ENCODE measurements at regions not wholly inside any gene's neighbourhood (a gene's known extent, or its start where the extent isn't known, plus 50 kb on each side); places are given as distances from the start of the nearest gene placed in this dataset.
"Not testable (repeated sequence)": the region's sequence is repeated elsewhere in the genome, so short reads cannot be mapped to it uniquely, and the experiment has no call there.

DNA sequence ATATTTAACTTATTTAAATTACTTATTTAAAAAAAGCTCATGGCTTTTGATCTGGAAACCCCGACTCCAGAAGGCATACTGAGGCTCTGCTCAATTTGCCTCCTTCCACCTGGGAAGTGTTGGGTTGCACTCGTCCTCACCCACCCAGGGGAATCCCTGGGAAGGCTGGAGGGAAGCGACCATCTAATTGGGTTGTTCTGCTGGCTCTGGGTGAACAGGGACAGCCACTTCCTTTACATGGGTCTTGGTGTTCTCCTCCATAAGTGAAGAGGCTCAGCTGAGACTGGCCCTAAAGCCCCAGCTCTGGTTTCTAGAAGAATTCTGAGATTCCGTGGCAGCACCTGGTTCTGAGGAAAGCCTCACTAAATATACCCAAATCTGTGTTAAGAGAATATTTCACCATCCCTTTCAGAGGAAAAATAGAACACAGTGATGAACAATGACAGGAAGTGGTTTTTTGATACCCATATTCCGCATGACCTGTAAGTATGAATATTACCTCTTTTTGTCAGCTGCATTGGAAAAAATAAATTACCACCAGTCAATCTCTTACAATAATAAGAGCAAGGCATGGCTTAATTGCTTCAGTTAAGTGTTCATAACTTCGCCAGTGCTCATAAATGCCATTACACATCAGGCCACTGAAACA lies 131.1 kb upstream of the SHH start:
- no peak overlapping the region for H3K4me3 ChIP-seq (ENCODE audit: low read depth, low read length)
- no peak overlapping the region for H3K27ac ChIP-seq (ENCODE audit: insufficient read depth, low read length, poor library complexity, severe bottlenecking)
- H3K4me1 ChIP-seq (ENCODE audit: control insufficient read depth, insufficient read depth, low read length, poor library complexity, severe bottlenecking): no peaks in the 10 kb centered on the region
- peaks cover 2% of the 10 kb centered on the region for H3K27me3 Mint-ChIP-seq
- ATAC-seq (ENCODE audit: low read depth in 2 of 2) (no peak), DNase-seq (no peak)
- no peaks in the 10 kb centered on the region for H3K27me3 ChIP-seq (ENCODE audit: control insufficient read depth, insufficient read depth, low read length)
- H3K27ac Mint-ChIP-seq: no peak overlapping the region
- H3K4me1 Mint-ChIP-seq: no peaks in the 10 kb centered on the region
- H3K9me3 Mint-ChIP-seq: peaks cover 0 to 2% (median 0%) of the 10 kb centered on the region in 7 donors
- H3K36me3 ChIP-seq (ENCODE audit: control insufficient read depth, insufficient read depth, low read length): no peaks in the 10 kb centered on the region
- H3K36me3 Mint-ChIP-seq: no peaks in the 10 kb centered on the region
- H3K9me3 ChIP-seq (ENCODE audit: control insufficient read depth in 2 of 2, low read length in 2 of 2): no peaks in the 10 kb centered on the region
- no peak overlapping the region for H3K4me3 Mint-ChIP-seq

DNA sequence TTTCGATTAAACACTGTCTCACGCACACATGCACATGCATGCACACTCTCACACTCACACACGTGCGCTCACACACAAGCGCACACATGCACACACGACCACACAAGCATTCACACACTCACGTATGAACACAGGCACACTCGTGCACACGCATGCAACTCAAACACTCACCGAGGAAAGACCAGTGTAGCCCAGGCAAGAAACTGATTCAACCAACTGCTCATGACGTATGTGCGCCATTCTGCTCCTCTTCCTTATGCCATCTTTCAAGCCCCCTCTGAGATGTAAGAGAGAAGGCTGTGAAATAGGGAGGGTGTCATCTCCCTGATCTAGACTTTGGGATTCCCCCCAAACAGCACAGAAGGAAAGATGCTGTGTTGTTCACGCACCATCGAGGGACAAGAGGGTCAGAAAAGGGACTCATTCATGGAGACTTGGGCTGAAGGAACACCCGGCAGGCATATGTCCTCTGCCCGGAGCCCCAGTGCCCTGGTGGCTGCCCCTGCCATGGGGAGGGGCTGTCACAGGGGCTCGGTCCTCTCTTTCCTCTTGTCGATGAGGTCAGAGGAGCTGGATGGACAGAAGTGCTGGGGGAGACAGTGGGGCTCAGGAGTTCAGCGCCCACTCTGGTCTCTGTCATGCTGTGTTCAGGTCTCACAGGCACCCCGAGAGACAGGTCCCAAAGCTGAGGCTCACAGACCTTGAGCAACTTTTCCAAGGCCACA lies 130.1 kb upstream of the SHH start:
- no peak overlapping the region for H3K4me3 Mint-ChIP-seq
- no peak for ATAC-seq (ENCODE audit: low read depth in 2 of 2)
- no peaks in the 10 kb centered on the region for H3K4me1 ChIP-seq (ENCODE audit: control insufficient read depth, insufficient read depth, low read length, poor library complexity, severe bottlenecking)
- H3K27ac Mint-ChIP-seq: no peak overlapping the region
- no peaks in the 10 kb centered on the region for H3K36me3 ChIP-seq (ENCODE audit: control insufficient read depth, insufficient read depth, low read length)
- H3K4me3 ChIP-seq (ENCODE audit: low read depth, low read length): no peak overlapping the region
- no peak for DNase-seq
- no peak overlapping the region for H3K27ac ChIP-seq (ENCODE audit: insufficient read depth, low read length, poor library complexity, severe bottlenecking)
- H3K27me3 Mint-ChIP-seq: peaks cover 5% of the 10 kb centered on the region
- H3K27me3 ChIP-seq (ENCODE audit: control insufficient read depth, insufficient read depth, low read length): no peaks in the 10 kb centered on the region
- H3K9me3 Mint-ChIP-seq: peaks cover 0 to 2% (median 0%) of the 10 kb centered on the region in 7 donors
- H3K9me3 ChIP-seq (ENCODE audit: control insufficient read depth in 2 of 2, low read length in 2 of 2): no peaks in the 10 kb centered on the region
- no peaks in the 10 kb centered on the region for H3K36me3 Mint-ChIP-seq
- no peaks in the 10 kb centered on the region for H3K4me1 Mint-ChIP-seq

DNA sequence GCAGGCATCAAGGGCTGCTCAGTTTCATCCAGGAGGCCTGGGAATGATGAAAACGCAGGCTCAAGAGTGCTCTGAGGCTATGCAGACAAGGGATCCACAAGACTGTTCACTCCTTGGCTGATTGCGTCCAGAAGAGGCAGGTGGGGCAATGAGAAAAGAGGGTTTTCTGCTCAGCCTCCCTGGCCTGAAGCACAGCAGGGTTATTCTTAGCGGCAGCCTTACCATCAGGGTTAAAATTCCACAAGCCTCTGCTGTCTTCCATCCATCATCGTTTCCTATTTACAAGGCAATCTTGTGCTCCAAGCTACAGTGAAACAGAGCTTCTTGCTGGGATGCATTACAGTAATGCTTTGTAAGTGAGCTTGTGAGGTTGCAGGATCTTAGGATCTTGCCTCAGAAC lies 129.4 kb upstream of the SHH start:
- no peaks in the 10 kb centered on the region for H3K27me3 ChIP-seq (ENCODE audit: control insufficient read depth, insufficient read depth, low read length)
- Mint-ChIP-seq H3K27ac (no peak overlapping the region), H3K4me3 (no peak overlapping the region)

DNA sequence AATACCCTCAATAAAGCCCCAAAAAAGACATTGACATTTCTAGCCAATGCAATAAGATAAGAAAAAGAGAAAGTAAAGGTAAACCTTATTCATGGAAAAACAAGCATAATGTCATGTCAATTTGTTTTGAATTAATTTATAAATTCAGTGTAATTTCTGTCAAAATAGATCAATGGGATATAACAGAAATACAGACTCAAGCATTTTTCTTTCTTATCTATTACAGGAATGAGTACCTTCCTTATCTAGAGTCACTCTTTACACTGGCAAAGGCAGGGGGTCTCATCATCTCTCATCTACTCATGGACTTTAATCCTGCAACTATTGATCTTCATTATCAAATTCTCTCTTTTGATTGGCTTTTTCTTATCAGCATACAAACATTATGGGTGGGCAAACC lies 127.1 kb upstream of the SHH start:
- Histone ChIP-seq H3K4me3 (ENCODE audit: low read depth, low read length) (no peak overlapping the region), H3K9me3 (ENCODE audit: control insufficient read depth in 2 of 2, low read length in 2 of 2) (no peaks in the 10 kb centered on the region), H3K27ac (ENCODE audit: insufficient read depth, low read length, poor library complexity, severe bottlenecking) (no peak overlapping the region), H3K27me3 (ENCODE audit: control insufficient read depth, insufficient read depth, low read length) (no peaks in the 10 kb centered on the region), H3K36me3 (ENCODE audit: control insufficient read depth, insufficient read depth, low read length) (no peaks in the 10 kb centered on the region), H3K4me1 (ENCODE audit: control insufficient read depth, insufficient read depth, low read length, poor library complexity, severe bottlenecking) (no peaks in the 10 kb centered on the region)
- DNase-seq (no peak), ATAC-seq (ENCODE audit: low read depth in 2 of 2) (no peak)
- H3K4me1 Mint-ChIP-seq: no peaks in the 10 kb centered on the region
- no peaks in the 10 kb centered on the region for H3K36me3 Mint-ChIP-seq
- H3K27me3 Mint-ChIP-seq: peaks cover 9% of the 10 kb centered on the region
- H3K9me3 Mint-ChIP-seq: peaks cover 0 to 7% (median 0%) of the 10 kb centered on the region in 7 donors
- H3K27ac Mint-ChIP-seq: peak overlapping the region in 1 of 3 donors; percentile 75
- H3K4me3 Mint-ChIP-seq: no peak overlapping the region

More for the DNA sequence above, 129.4 kb upstream of the SHH start:
- Histone ChIP-seq H3K36me3 (ENCODE audit: control insufficient read depth, insufficient read depth, low read length) (no peaks in the 10 kb centered on the region), H3K9me3 (ENCODE audit: control insufficient read depth in 2 of 2, low read length in 2 of 2) (no peaks in the 10 kb centered on the region), H3K4me1 (ENCODE audit: control insufficient read depth, insufficient read depth, low read length, poor library complexity, severe bottlenecking) (no peaks in the 10 kb centered on the region), H3K27ac (ENCODE audit: insufficient read depth, low read length, poor library complexity, severe bottlenecking) (no peak overlapping the region), H3K4me3 (ENCODE audit: low read depth, low read length) (no peak overlapping the region)
- Mint-ChIP-seq H3K36me3 (no peaks in the 10 kb centered on the region), H3K9me3 (peaks cover 0 to 3% (median 0%) of the 10 kb centered on the region in 7 donors), H3K27me3 (peaks cover 8% of the 10 kb centered on the region), H3K4me1 (no peaks in the 10 kb centered on the region)
- ATAC-seq (ENCODE audit: low read depth in 2 of 2): no peak
- no peak for DNase-seq

DNA sequence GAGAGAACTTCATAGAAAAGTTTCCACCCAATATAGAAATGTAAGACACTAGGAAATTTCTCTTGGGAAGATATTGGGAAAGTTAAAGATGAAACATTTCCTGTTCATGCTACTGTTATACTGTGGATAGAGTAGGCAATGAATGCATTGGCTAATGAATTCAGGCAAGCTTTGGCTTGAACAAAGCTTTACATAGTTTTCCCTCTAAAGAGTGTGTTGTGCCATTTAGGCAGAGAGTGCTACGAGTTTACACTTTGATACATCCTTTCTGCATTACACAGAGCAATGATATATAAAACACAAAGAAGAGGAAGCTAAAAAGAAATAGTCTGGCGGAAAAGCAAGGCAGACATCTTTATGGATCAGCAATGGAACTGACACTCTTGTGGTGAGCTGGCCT lies 125.9 kb upstream of the SHH start:
- Histone ChIP-seq H3K4me3 (ENCODE audit: low read depth, low read length) (no peak overlapping the region), H3K9me3 (ENCODE audit: control insufficient read depth in 2 of 2, low read length in 2 of 2) (no peaks in the 10 kb centered on the region), H3K4me1 (ENCODE audit: control insufficient read depth, insufficient read depth, low read length, poor library complexity, severe bottlenecking) (no peaks in the 10 kb centered on the region), H3K27me3 (ENCODE audit: control insufficient read depth, insufficient read depth, low read length) (no peaks in the 10 kb centered on the region), H3K36me3 (ENCODE audit: control insufficient read depth, insufficient read depth, low read length) (no peaks in the 10 kb centered on the region), H3K27ac (ENCODE audit: insufficient read depth, low read length, poor library complexity, severe bottlenecking) (no peak overlapping the region)
- Mint-ChIP-seq H3K36me3 (no peaks in the 10 kb centered on the region), H3K4me1 (no peaks in the 10 kb centered on the region), H3K27me3 (peaks cover 9% of the 10 kb centered on the region), H3K4me3 (no peak overlapping the region), H3K9me3 (peaks cover 0 to 7% (median 0%) of the 10 kb centered on the region in 7 donors), H3K27ac (no peak overlapping the region)
- no peak for DNase-seq
- ATAC-seq (ENCODE audit: low read depth in 2 of 2): no peak

DNA sequence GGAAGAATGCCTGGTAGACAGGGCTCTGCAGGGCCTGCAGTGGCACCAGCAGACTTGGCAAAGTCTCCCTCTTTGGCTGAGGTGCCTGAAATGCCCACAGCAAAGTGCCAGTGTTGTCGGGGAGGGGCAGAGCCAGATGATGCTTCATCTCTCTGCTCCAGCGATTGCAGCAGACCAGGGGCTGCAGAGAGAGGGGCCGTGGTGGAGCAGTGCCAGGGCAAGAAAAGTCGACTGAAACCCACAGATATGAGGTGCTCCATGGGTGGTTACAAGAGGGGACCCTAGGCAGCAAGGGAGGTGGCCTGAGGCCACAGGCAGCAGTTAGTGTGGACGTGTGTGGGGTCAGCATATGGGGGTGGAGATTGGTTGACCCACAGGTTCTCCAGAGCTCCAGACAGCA lies 123.5 kb upstream of the SHH start:
- no peaks in the 10 kb centered on the region for H3K4me1 ChIP-seq (ENCODE audit: control insufficient read depth, insufficient read depth, low read length, poor library complexity, severe bottlenecking)
- H3K36me3 Mint-ChIP-seq: no peaks in the 10 kb centered on the region
- ATAC-seq (ENCODE audit: low read depth in 2 of 2): no peak
- no peaks in the 10 kb centered on the region for H3K36me3 ChIP-seq (ENCODE audit: control insufficient read depth, insufficient read depth, low read length)
- H3K4me1 Mint-ChIP-seq: no peaks in the 10 kb centered on the region
- no peaks in the 10 kb centered on the region for H3K9me3 ChIP-seq (ENCODE audit: control insufficient read depth in 2 of 2, low read length in 2 of 2)
- no peak overlapping the region for H3K27ac ChIP-seq (ENCODE audit: insufficient read depth, low read length, poor library complexity, severe bottlenecking)
- H3K27me3 Mint-ChIP-seq: peaks cover 9% of the 10 kb centered on the region
- peaks cover 0 to 5% (median 0%) of the 10 kb centered on the region in 7 donors for H3K9me3 Mint-ChIP-seq
- H3K27ac Mint-ChIP-seq: no peak overlapping the region
- no peak overlapping the region for H3K4me3 ChIP-seq (ENCODE audit: low read depth, low read length)
- DNase-seq: no peak
- no peak overlapping the region for H3K4me3 Mint-ChIP-seq
- no peaks in the 10 kb centered on the region for H3K27me3 ChIP-seq (ENCODE audit: control insufficient read depth, insufficient read depth, low read length)

DNA sequence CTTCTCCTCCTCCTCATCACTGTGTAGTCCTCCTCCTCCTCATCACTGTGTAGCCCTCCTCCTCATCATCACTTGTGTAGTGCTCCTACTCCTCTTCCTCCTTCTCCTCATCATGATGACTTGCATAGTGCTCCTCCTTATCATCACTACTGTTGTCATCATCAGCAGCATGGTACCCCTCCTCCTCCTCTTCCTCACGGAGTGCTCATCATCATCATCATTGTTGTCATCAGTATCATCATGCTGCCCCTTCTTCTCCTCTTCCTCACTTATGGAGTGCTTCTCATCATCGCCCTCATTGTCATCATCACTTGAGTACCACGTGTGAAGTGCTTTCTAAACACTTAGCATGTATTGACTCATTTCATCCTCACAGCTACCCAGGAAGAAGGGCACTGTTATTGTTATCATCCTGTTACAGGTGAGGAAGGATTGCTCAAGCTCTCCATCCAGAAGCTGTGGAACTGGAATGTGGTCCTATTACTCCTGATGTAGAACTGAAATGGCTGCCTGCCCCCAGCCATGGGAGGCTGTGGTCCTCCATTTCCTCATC lies 122.8 kb upstream of the SHH start:
- no peaks in the 10 kb centered on the region for H3K4me1 Mint-ChIP-seq
- no peak overlapping the region for H3K4me3 Mint-ChIP-seq
- H3K36me3 Mint-ChIP-seq: no peaks in the 10 kb centered on the region
- DNase-seq: no peak
- H3K9me3 ChIP-seq (ENCODE audit: control insufficient read depth in 2 of 2, low read length in 2 of 2): no peaks in the 10 kb centered on the region
- no peaks in the 10 kb centered on the region for H3K36me3 ChIP-seq (ENCODE audit: control insufficient read depth, insufficient read depth, low read length)
- no peaks in the 10 kb centered on the region for H3K4me1 ChIP-seq (ENCODE audit: control insufficient read depth, insufficient read depth, low read length, poor library complexity, severe bottlenecking)
- no peak overlapping the region for H3K27ac Mint-ChIP-seq
- H3K4me3 ChIP-seq (ENCODE audit: low read depth, low read length): no peak overlapping the region
- no peak for ATAC-seq (ENCODE audit: low read depth in 2 of 2)
- peaks cover 9% of the 10 kb centered on the region for H3K27me3 Mint-ChIP-seq
- H3K27ac ChIP-seq (ENCODE audit: insufficient read depth, low read length, poor library complexity, severe bottlenecking): no peak overlapping the region
- H3K9me3 Mint-ChIP-seq: peaks cover 0 to 5% (median 0%) of the 10 kb centered on the region in 7 donors
- no peaks in the 10 kb centered on the region for H3K27me3 ChIP-seq (ENCODE audit: control insufficient read depth, insufficient read depth, low read length)

DNA sequence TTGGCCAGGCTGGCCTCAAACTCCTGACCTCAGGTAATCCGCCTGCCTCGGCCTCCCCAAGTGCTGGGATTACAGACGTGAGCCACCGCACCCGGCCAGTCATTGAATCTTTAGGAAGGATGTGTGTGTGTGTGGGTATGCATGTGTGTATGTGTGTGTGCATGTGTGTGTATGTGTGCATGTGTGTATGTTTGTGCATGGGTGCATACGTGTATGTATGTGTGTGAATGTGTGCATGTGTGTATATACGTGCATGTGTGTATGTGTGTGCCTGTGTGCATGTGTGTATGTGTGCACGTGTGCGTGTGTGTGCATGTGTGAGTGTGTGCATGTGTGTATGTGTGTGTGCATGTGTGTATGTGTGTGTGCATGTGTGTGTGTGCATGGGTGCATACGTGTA lies 120.1 kb upstream of the SHH start:
- not testable (repeated sequence) for DNase-seq; H3K9me3 Mint-ChIP-seq; ATAC-seq (ENCODE audit: low read depth in 2 of 2); H3K36me3 Mint-ChIP-seq; H3K4me3 ChIP-seq (ENCODE audit: low read depth, low read length); H3K27me3 Mint-ChIP-seq; H3K27me3 ChIP-seq (ENCODE audit: control insufficient read depth, insufficient read depth, low read length); H3K27ac ChIP-seq (ENCODE audit: insufficient read depth, low read length, poor library complexity, severe bottlenecking); H3K9me3 ChIP-seq (ENCODE audit: control insufficient read depth in 2 of 2, low read length in 2 of 2); H3K4me1 ChIP-seq (ENCODE audit: control insufficient read depth, insufficient read depth, low read length, poor library complexity, severe bottlenecking); H3K4me3 Mint-ChIP-seq; H3K27ac Mint-ChIP-seq; H3K4me1 Mint-ChIP-seq; H3K36me3 ChIP-seq (ENCODE audit: control insufficient read depth, insufficient read depth, low read length)
